ENCODE measurements at regions not wholly inside any gene's neighbourhood (a gene's known extent, or its start where the extent isn't known, plus 50 kb on each side); places are given as distances from the start of the nearest gene placed in this dataset.

GRCh38 chr2:160994141-160995002, 165.9 kb upstream of the TANK start:
- Mint-ChIP-seq H3K27ac (no peak overlapping the region), H3K4me1 (ENCODE audit: low read depth) (peaks cover 5% of the 10 kb centered on the region), H3K4me3 (no peak overlapping the region), H3K27me3 (no peaks in the 10 kb centered on the region), H3K36me3 (ENCODE audit: low read depth) (no peaks in the 10 kb centered on the region), H3K9me3 (no peaks in the 10 kb centered on the region)
- peak; percentile 19 to 88 (median 62) for DNase-seq
- peaks cover 2% of the 10 kb centered on the region for H3K4me1 ChIP-seq (ENCODE audit: insufficient read depth, low read length)
- no peaks in the 10 kb centered on the region for H3K27me3 ChIP-seq (ENCODE audit: control insufficient read depth in 1 of 2, insufficient read depth in 2 of 2, low read length in 2 of 2)
- no peak overlapping the region for H3K4me3 ChIP-seq (ENCODE audit: low read length)
- H3K27ac ChIP-seq (ENCODE audit: low read depth in 1 of 2, low read length in 2 of 2) = no peak overlapping the region
- POLR2A ChIA-PET = interaction anchor here (0.7 to 2.2 kb wide), 6 partner anchors 24 to 1282 kb away, joined by 3 to 11 read pairs (median 4); partner anchors contain the start of gene MARCHF7
- CTCF ChIA-PET = interaction anchor here (0.7 to 2.9 kb wide), 13 partner anchors 9 to 885 kb away, joined by 3 to 19 read pairs (median 3); no protein-coding TSS in a partner anchor
- intact Hi-C loops (cut with DNase I, micrococcal nuclease) = loop anchor here (1.0 to 2.0 kb wide), 9 partner anchors 641 to 886 kb away; no protein-coding TSS in a partner anchor
- no peaks in the 10 kb centered on the region for H3K9me3 ChIP-seq (ENCODE audit: control insufficient read depth in 1 of 2, insufficient read depth in 1 of 2, low read length in 2 of 2)
- H3K36me3 ChIP-seq (ENCODE audit: insufficient read depth, low read length) = no peaks in the 10 kb centered on the region
- peak; percentile 93 for ATAC-seq (ENCODE audit: poor library complexity)
- TF ChIP-seq, protein P1, sequence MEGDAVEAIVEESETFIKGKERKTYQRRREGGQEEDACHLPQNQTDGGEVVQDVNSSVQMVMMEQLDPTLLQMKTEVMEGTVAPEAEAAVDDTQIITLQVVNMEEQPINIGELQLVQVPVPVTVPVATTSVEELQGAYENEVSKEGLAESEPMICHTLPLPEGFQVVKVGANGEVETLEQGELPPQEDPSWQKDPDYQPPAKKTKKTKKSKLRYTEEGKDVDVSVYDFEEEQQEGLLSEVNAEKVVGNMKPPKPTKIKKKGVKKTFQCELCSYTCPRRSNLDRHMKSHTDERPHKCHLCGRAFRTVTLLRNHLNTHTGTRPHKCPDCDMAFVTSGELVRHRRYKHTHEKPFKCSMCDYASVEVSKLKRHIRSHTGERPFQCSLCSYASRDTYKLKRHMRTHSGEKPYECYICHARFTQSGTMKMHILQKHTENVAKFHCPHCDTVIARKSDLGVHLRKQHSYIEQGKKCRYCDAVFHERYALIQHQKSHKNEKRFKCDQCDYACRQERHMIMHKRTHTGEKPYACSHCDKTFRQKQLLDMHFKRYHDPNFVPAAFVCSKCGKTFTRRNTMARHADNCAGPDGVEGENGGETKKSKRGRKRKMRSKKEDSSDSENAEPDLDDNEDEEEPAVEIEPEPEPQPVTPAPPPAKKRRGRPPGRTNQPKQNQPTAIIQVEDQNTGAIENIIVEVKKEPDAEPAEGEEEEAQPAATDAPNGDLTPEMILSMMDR (IDR thresholded peaks at IDR 0.05) = peak; percentile 88

GRCh38 chr2:160996584-160996983, 163.6 kb upstream of the TANK start:
- no peak for ATAC-seq (ENCODE audit: poor library complexity)
- H3K36me3 Mint-ChIP-seq (ENCODE audit: low read depth) = no peaks in the 10 kb centered on the region
- no peaks in the 10 kb centered on the region for H3K27me3 Mint-ChIP-seq
- DNase-seq = no peak
- peaks cover 2% of the 10 kb centered on the region for H3K4me1 ChIP-seq (ENCODE audit: insufficient read depth, low read length)
- H3K27me3 ChIP-seq (ENCODE audit: control insufficient read depth in 1 of 2, insufficient read depth in 2 of 2, low read length in 2 of 2) = no peaks in the 10 kb centered on the region
- CTCF ChIA-PET = no interaction called here
- H3K36me3 ChIP-seq (ENCODE audit: insufficient read depth, low read length) = no peaks in the 10 kb centered on the region
- no peak overlapping the region for H3K27ac ChIP-seq (ENCODE audit: low read depth in 1 of 2, low read length in 2 of 2)
- no peaks in the 10 kb centered on the region for H3K9me3 Mint-ChIP-seq
- H3K27ac Mint-ChIP-seq = no peak overlapping the region
- H3K9me3 ChIP-seq (ENCODE audit: control insufficient read depth in 1 of 2, insufficient read depth in 1 of 2, low read length in 2 of 2) = no peaks in the 10 kb centered on the region
- POLR2A ChIA-PET = no interaction called here
- intact Hi-C loops (cut with DNase I, micrococcal nuclease) = no loop called here
- H3K4me3 Mint-ChIP-seq = no peak overlapping the region
- TF ChIP-seq, protein P1 (IDR thresholded peaks at IDR 0.05) = no peak
- H3K4me3 ChIP-seq (ENCODE audit: low read length) = no peak overlapping the region
- peaks cover 5% of the 10 kb centered on the region for H3K4me1 Mint-ChIP-seq (ENCODE audit: low read depth)

GRCh38 chr2:161004379-161004778, 155.8 kb upstream of the TANK start:
- Histone ChIP-seq H3K36me3 (ENCODE audit: insufficient read depth, low read length) (no peaks in the 10 kb centered on the region), H3K4me3 (ENCODE audit: low read length) (no peak overlapping the region), H3K27ac (ENCODE audit: low read depth in 1 of 2, low read length in 2 of 2) (no peak overlapping the region), H3K4me1 (ENCODE audit: insufficient read depth, low read length) (no peaks in the 10 kb centered on the region), H3K27me3 (ENCODE audit: control insufficient read depth in 1 of 2, insufficient read depth in 2 of 2, low read length in 2 of 2) (peaks cover 0 to 4% of the 10 kb centered on the region in 2 experiments), H3K9me3 (ENCODE audit: control insufficient read depth in 1 of 2, insufficient read depth in 1 of 2, low read length in 2 of 2) (no peaks in the 10 kb centered on the region)
- intact Hi-C loops (cut with DNase I, micrococcal nuclease) = no loop called here
- TF ChIP-seq, protein P1 (IDR thresholded peaks at IDR 0.05) = no peak
- no peaks in the 10 kb centered on the region for H3K36me3 Mint-ChIP-seq (ENCODE audit: low read depth)
- no peaks in the 10 kb centered on the region for H3K4me1 Mint-ChIP-seq (ENCODE audit: low read depth)
- H3K27me3 Mint-ChIP-seq = peaks cover 6% of the 10 kb centered on the region
- ChIA-PET POLR2A (interaction anchor here (0.6 kb wide), 1 partner anchor 12 kb away, joined by 3 read pairs; no protein-coding TSS in a partner anchor), CTCF (interaction anchor here (1.7 kb wide), 1 partner anchor 10 kb away, joined by 8 read pairs; no protein-coding TSS in a partner anchor)
- ATAC-seq (ENCODE audit: poor library complexity) = no peak
- no peak overlapping the region for H3K27ac Mint-ChIP-seq
- no peak overlapping the region for H3K4me3 Mint-ChIP-seq
- H3K9me3 Mint-ChIP-seq = no peaks in the 10 kb centered on the region
- DNase-seq = no peak
